ENCODE measurements at regions not wholly inside any gene's neighbourhood (a gene's known extent, or its start where the extent isn't known, plus 50 kb on each side); places are given as distances from the start of the nearest gene placed in this dataset.

DNA sequence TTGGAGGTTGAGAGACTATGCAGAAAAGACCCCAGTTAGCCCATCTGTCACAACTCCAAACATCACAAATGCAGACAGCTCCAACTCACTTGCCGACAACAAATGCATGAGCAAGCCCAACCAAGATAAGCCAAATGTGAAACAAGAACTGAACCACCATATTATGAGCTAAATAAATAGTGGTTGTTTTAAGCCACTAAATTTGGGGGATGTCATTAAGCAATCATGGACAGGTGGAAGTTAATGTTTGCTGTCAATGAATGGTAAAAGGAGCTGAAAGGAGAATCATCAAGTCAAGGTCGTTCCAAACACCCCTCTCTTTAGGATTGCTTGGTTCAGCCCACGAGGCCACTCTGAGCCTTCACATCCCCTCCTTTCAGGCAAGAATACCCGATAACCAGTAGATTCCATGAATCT, 71.2 kb upstream of the PLCB4 start:
- TF ChIP-seq EP300 (IDR thresholded peaks at IDR 0.05): no peak
- TF ChIP-seq POLR2AphosphoS5 (IDR thresholded peaks at IDR 0.05): no peak
- TF ChIP-seq, protein P1, sequence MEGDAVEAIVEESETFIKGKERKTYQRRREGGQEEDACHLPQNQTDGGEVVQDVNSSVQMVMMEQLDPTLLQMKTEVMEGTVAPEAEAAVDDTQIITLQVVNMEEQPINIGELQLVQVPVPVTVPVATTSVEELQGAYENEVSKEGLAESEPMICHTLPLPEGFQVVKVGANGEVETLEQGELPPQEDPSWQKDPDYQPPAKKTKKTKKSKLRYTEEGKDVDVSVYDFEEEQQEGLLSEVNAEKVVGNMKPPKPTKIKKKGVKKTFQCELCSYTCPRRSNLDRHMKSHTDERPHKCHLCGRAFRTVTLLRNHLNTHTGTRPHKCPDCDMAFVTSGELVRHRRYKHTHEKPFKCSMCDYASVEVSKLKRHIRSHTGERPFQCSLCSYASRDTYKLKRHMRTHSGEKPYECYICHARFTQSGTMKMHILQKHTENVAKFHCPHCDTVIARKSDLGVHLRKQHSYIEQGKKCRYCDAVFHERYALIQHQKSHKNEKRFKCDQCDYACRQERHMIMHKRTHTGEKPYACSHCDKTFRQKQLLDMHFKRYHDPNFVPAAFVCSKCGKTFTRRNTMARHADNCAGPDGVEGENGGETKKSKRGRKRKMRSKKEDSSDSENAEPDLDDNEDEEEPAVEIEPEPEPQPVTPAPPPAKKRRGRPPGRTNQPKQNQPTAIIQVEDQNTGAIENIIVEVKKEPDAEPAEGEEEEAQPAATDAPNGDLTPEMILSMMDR (IDR thresholded peaks at IDR 0.05): no peak
